Upper lobe of right lung (tissue), 1 donor: ENCODE measurements at regions not wholly inside any gene's neighbourhood (a gene's known extent, or its start where the extent isn't known, plus 50 kb on each side); places are given as distances from the start of the nearest gene placed in this dataset.

ENCODE experiments used
- ATAC-seq: fragments of 200-7000 bp; cut with Tn5 transposase; one replicate; pipeline ENCODE4 v1.9.1; 2020; ENCODE audit warnings: mild to moderate bottlenecking, moderate library complexity
- DNase-seq: peaks from one replicate; pipeline ENCODE4 v3.0.0-alpha.2; 2020
- H3K27ac ChIP-seq: fragments of 200-600 bp; one replicate; pipeline ENCODE4 v1.8.0; 2022
- H3K27me3 ChIP-seq: fragments of 200-600 bp; one replicate; pipeline ENCODE4 v1.8.0; 2022; ENCODE audit warnings: mild to moderate bottlenecking
- H3K36me3 ChIP-seq: fragments of 200-600 bp; one replicate; pipeline ENCODE4 v1.8.0; 2022
- H3K4me1 ChIP-seq: fragments of 200-600 bp; one replicate; pipeline ENCODE4 v1.8.0; 2022
- H3K4me3 ChIP-seq: fragments of 200-600 bp; one replicate; pipeline ENCODE4 v1.8.0; 2022; ENCODE audit warnings: mild to moderate bottlenecking
- H3K9me3 ChIP-seq: fragments of 200-600 bp; one replicate; pipeline ENCODE4 v1.8.0; 2022
- intact Hi-C: fragments of 100-400 bp; cut with DNase I; formaldehyde crosslinking; loops from one replicate; pipeline ENCODE4 v1.11.0; 2022
- TF ChIP-seq, protein P1 (sequence below): fragments of 200-600 bp; IDR thresholded peaks from one replicate; pipeline ENCODE4 v1.8.0; 2022; ENCODE audit warnings: antibody characterized with exemption
- donor health status: DM: no; HTN: yes; CAD: no; lungs with severe emphysema.

DNA sequence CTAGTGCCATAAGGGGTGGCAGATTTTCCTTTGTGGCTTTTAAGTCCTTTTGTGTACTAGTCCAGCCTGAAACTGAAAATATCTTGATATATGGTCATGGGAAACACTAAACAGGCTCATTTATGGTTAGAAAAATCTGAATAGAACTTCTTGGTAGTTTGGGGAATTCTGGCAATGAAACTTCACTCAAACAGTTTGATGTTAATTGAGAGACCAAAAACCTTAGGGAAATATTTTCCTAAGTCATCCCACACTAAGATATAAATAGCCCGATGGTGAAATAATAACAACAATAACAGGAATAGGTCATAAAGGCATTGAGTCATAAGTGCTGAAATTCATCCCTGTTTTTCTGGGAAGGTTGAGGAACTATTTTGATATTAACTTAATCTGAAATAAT is 146.2 kb upstream of the SMLR1 start:
- DNase-seq (no peak), ATAC-seq (no peak)
- TF ChIP-seq, protein P1, sequence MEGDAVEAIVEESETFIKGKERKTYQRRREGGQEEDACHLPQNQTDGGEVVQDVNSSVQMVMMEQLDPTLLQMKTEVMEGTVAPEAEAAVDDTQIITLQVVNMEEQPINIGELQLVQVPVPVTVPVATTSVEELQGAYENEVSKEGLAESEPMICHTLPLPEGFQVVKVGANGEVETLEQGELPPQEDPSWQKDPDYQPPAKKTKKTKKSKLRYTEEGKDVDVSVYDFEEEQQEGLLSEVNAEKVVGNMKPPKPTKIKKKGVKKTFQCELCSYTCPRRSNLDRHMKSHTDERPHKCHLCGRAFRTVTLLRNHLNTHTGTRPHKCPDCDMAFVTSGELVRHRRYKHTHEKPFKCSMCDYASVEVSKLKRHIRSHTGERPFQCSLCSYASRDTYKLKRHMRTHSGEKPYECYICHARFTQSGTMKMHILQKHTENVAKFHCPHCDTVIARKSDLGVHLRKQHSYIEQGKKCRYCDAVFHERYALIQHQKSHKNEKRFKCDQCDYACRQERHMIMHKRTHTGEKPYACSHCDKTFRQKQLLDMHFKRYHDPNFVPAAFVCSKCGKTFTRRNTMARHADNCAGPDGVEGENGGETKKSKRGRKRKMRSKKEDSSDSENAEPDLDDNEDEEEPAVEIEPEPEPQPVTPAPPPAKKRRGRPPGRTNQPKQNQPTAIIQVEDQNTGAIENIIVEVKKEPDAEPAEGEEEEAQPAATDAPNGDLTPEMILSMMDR: no peak
- intact Hi-C loops: no loop called here
- Histone ChIP-seq H3K27me3 (no peaks in the 10 kb centered on the region), H3K9me3 (no peaks in the 10 kb centered on the region), H3K4me3 (no peak overlapping the region), H3K36me3 (no peaks in the 10 kb centered on the region), H3K4me1 (peaks cover 4% of the 10 kb centered on the region), H3K27ac (peak overlapping the region; percentile 70)

DNA sequence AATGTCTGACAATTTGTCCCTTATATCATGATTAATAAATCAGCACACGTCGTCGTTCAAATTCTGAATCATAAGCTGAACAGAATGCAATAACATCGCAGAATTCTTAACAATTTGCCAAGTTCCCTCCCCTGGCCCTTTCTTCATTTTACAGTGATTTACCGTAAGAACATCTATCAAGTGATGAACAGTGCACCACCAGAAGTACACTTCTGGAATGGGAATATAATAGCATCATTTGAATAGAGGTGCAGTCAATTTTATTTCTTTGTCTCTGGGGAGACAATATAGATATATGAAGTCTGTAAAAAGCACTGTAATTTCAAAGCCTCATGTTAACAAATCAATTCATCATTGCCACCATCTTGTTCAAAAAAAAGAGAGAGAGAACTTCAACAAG is 145.1 kb upstream of the SMLR1 start:
- TF ChIP-seq, protein P1: no peak
- no peak overlapping the region for H3K4me3 ChIP-seq
- H3K36me3 ChIP-seq: no peaks in the 10 kb centered on the region
- ATAC-seq (no peak), DNase-seq (no peak)
- intact Hi-C loops: no loop called here
- H3K4me1 ChIP-seq: peaks cover 4% of the 10 kb centered on the region
- no peak overlapping the region for H3K27ac ChIP-seq
- H3K9me3 ChIP-seq: no peaks in the 10 kb centered on the region
- no peaks in the 10 kb centered on the region for H3K27me3 ChIP-seq

DNA sequence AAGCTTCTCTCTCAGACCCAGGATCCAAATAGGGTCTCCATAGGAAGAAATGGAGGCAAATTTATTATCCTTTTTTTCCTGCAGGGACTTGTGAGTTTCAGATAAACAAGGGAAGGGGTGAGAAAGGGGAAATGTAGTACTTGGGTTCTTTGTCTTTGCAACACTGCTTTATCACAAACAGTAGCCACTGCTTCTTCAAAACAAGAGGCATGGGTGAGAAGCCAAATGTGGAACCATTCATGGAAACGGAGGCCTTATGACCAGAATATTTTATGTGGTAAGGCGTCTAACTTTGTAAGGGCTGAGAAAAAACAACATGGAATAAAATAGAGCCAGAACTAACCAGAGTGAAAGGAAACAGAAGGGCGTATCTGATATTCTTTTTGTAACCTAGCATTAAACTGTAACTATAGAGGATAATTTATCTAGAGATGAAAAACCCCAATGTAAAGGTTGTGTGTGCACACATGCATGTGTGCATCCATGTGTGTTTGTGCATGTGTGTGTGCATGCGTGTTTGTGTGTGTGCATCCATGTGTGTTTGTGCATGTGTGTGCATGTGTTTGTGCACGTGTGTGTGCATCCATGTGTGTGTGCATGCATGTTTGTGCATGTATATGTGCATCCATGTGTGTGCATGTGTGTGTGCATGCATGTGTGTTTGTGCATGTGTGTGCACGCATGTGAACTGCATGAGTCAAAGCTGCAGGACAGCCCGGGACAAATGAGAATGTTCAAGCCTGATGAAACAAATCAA is 143.3 kb upstream of the SMLR1 start:
- intact Hi-C loops: no loop called here
- Histone ChIP-seq H3K4me3 (no peak overlapping the region), H3K4me1 (peaks cover 4% of the 10 kb centered on the region), H3K9me3 (no peaks in the 10 kb centered on the region), H3K27ac (no peak overlapping the region), H3K36me3 (no peaks in the 10 kb centered on the region), H3K27me3 (no peaks in the 10 kb centered on the region)
- no peak for ATAC-seq
- TF ChIP-seq, protein P1: no peak
- no peak for DNase-seq

DNA sequence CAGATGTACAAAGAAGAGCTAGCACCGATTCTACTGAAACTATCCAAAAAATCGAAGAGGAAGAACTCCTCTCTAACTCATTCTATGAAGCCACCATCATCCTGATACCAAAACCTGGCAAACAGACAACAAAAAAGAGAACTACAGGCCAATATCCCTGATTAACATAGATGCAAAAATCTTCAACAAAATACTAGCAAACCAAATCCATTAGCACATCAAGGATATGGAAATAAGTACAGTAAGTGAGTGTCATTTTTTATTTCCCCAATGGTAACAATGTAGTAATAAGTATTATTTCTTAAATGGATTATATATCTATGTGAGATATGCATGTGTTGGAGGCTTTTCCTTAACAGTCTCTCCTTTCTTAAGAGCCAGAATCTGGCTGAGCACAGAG is 134.5 kb upstream of the SMLR1 start:
- Histone ChIP-seq H3K27me3 (no peaks in the 10 kb centered on the region), H3K4me1 (no peaks in the 10 kb centered on the region), H3K4me3 (no peak overlapping the region), H3K36me3 (no peaks in the 10 kb centered on the region), H3K27ac (no peak overlapping the region), H3K9me3 (no peaks in the 10 kb centered on the region)
- DNase-seq (no peak), ATAC-seq (no peak)
- TF ChIP-seq, protein P1: no peak
- intact Hi-C loops: no loop called here

DNA sequence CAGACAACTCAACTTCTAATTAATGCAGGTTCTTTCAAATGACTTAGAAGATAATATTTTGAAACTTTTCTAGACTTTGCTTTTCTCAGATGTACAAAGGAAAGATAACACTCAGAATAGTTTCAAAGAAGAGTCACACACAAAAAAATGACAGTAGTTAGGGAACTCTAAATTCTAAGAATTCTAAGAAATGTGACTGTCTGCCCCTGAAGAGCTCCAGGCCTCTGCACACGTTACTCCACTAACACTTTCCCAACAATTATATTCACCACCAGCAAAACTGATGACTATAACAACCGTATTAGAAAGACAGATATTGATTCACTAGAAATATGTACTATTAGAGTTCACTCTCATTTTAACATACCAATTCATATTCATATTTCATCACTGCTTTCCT is 133.3 kb upstream of the SMLR1 start:
- ATAC-seq: no peak
- Histone ChIP-seq H3K27me3 (no peaks in the 10 kb centered on the region), H3K4me1 (no peaks in the 10 kb centered on the region), H3K36me3 (no peaks in the 10 kb centered on the region), H3K9me3 (no peaks in the 10 kb centered on the region), H3K27ac (no peak overlapping the region), H3K4me3 (no peak overlapping the region)
- intact Hi-C loops: no loop called here
- TF ChIP-seq, protein P1: no peak
- no peak for DNase-seq

DNA sequence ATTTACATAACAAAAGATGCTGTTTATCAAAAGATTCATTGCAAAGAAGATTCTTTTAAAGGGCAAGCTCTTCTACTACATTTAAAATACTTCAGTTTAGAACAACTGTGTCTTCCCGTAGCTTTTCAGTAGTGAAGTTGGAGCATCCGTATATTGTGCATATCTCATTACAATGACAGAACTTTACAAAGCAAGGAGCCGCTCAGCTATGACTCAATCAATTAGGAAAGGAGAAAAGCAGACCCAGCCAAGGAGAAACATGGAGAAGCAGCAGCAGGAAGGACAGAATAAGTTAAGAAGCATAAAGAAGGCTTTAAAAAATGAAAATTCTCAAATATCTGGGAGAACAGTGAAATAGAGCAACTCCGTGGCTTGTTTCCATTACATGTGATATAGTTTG is 132.6 kb upstream of the SMLR1 start:
- TF ChIP-seq, protein P1: no peak
- H3K27ac ChIP-seq: no peak overlapping the region
- no peaks in the 10 kb centered on the region for H3K4me1 ChIP-seq
- no peaks in the 10 kb centered on the region for H3K27me3 ChIP-seq
- ATAC-seq (no peak), DNase-seq (no peak)
- no peaks in the 10 kb centered on the region for H3K9me3 ChIP-seq
- no peak overlapping the region for H3K4me3 ChIP-seq
- intact Hi-C loops: no loop called here
- no peaks in the 10 kb centered on the region for H3K36me3 ChIP-seq
